ENCODE measurements at regions not wholly inside any gene's neighbourhood (a gene's known extent, or its start where the extent isn't known, plus 50 kb on each side); places are given as distances from the start of the nearest gene placed in this dataset.

DNA sequence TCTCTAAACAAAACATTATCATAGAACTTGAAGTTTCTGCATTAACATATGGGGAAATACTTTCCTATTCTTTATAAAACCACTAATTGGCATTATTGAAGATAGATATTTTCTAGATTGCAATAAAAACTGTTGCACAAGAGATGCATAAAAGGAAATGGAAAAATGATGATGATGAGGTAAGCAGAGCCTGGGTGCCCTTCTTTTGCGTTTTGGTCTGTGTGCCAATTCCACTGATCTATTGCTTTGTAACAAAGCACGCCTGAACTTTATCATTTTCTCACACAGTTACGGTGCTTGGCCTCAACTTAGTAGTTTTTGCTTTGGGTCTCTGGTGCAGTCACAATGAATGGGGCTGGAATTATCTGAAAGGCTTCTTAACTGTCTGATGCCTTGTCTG, 450.5 kb downstream of the MAFB start:
- intact Hi-C loops (cut with DNase I; ENCODE audit: low total_unique reads), result no loop called here
- TF ChIP-seq EP300 (IDR thresholded peaks at IDR 0.05) (no peak), POLR2A (IDR thresholded peaks at IDR 0.05) (no peak), POLR2AphosphoS5 (IDR thresholded peaks at IDR 0.05) (no peak)
- TF ChIP-seq, protein P1, sequence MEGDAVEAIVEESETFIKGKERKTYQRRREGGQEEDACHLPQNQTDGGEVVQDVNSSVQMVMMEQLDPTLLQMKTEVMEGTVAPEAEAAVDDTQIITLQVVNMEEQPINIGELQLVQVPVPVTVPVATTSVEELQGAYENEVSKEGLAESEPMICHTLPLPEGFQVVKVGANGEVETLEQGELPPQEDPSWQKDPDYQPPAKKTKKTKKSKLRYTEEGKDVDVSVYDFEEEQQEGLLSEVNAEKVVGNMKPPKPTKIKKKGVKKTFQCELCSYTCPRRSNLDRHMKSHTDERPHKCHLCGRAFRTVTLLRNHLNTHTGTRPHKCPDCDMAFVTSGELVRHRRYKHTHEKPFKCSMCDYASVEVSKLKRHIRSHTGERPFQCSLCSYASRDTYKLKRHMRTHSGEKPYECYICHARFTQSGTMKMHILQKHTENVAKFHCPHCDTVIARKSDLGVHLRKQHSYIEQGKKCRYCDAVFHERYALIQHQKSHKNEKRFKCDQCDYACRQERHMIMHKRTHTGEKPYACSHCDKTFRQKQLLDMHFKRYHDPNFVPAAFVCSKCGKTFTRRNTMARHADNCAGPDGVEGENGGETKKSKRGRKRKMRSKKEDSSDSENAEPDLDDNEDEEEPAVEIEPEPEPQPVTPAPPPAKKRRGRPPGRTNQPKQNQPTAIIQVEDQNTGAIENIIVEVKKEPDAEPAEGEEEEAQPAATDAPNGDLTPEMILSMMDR (IDR thresholded peaks at IDR 0.05), result no peak

DNA sequence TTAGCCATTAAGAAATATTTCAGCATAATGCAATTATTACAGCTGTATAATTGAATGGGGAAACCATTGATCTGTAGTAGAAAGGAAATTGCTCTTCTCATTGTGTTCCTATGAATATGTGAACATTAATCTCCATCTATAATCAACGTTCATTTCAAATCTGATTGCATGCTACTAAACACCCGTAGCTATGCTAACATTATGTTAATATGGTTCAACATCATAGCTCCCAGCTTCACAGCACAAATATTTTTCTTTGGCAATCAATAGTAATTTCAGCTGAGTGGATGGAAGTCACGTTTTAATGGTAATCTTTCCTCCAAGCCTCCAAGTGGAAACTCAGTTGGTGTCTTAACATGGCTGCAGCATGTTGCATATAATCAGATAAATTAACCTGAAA, 454.4 kb downstream of the MAFB start:
- Histone ChIP-seq H3K4me3 (no peak overlapping the region), H3K27me3 (peaks cover 0 to 5% (median 4%) of the 10 kb centered on the region in 3 donors), H3K36me3 (no peaks in the 10 kb centered on the region), H3K27ac (no peak overlapping the region), H3K9me3 (no peaks in the 10 kb centered on the region), H3K4me1 (no peaks in the 10 kb centered on the region)
- 66 to 77% (median 69%) methylated on average over 3 of the region's 3 CpGs for WGBS, 5 donors
- no peak for DNase-seq
- intact Hi-C loops (cut with DNase I; ENCODE audit: low total_unique reads), result no loop called here
- no peak for TF ChIP-seq POLR2A (IDR thresholded peaks at IDR 0.05)
- no peak for TF ChIP-seq EP300 (IDR thresholded peaks at IDR 0.05)
- no peak for TF ChIP-seq POLR2AphosphoS5 (IDR thresholded peaks at IDR 0.05)
- TF ChIP-seq, protein P1 (IDR thresholded peaks at IDR 0.05), result no peak

More for the DNA sequence above, 450.5 kb downstream of the MAFB start:
- 71 to 92% (median 84%) methylated on average over 3 of the region's 3 CpGs for WGBS, 5 donors
- no peaks in the 10 kb centered on the region for H3K9me3 ChIP-seq
- no peak for DNase-seq
- H3K27ac ChIP-seq, result no peak overlapping the region
- peaks cover 0 to 17% (median 4%) of the 10 kb centered on the region in 3 donors for H3K27me3 ChIP-seq
- H3K36me3 ChIP-seq, result no peaks in the 10 kb centered on the region
- no peaks in the 10 kb centered on the region for H3K4me1 ChIP-seq
- no peak overlapping the region for H3K4me3 ChIP-seq

DNA sequence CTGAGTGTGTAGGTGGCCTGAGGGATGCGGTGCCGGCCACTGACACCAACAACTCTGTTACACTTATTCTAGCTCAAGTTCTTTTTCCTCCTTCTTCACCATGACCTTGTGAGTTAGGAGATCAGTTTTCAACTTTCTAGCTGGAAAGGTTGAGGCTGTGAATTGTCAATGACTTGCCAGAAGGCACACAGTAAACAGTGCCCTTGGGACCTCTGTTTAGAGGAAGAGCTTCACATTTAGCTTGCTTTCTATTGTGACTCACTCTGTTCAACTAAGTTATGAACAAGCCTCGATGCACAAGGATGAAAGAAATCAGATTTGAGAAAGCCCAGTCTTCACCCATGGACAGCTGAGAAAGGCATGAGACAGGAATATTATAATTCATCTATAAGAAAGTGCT, 455.6 kb downstream of the MAFB start:
- Histone ChIP-seq H3K4me3 (no peak overlapping the region), H3K27me3 (peaks cover 0 to 11% (median 4%) of the 10 kb centered on the region in 3 donors), H3K27ac (no peak overlapping the region), H3K36me3 (no peaks in the 10 kb centered on the region), H3K4me1 (no peaks in the 10 kb centered on the region), H3K9me3 (no peaks in the 10 kb centered on the region)
- intact Hi-C loops (cut with DNase I; ENCODE audit: low total_unique reads), result no loop called here
- TF ChIP-seq POLR2AphosphoS5 (IDR thresholded peaks at IDR 0.05) (no peak), EP300 (IDR thresholded peaks at IDR 0.05) (no peak), POLR2A (IDR thresholded peaks at IDR 0.05) (no peak)
- TF ChIP-seq, protein P1 (IDR thresholded peaks at IDR 0.05), result no peak
- 63 to 73% (median 69%) methylated on average over 3 of the region's 3 CpGs for WGBS, 5 donors
- DNase-seq, result no peak

DNA sequence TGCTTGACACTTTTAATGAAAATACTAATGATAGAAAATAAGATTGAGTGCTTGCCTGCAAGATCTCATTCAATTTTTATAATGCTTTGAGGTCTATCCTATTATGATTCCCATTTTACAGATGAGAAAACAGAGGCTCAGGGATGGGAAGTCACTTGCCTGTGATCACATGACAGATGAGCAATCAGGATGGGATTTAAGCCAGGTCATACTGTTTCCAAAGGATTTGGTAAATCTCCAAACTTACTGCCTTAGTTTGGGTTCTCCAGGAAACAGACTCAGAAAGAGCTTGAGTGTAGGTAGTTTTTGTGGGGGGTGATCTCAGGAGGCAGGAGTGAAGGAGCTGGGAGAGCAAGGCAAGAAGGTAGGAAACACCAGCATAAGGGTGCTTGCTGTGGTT, 456.3 kb downstream of the MAFB start:
- no peaks in the 10 kb centered on the region for H3K9me3 ChIP-seq
- peaks cover 0 to 12% (median 4%) of the 10 kb centered on the region in 3 donors for H3K27me3 ChIP-seq
- TF ChIP-seq, protein P1 (IDR thresholded peaks at IDR 0.05), result no peak
- TF ChIP-seq POLR2AphosphoS5 (IDR thresholded peaks at IDR 0.05), result no peak
- TF ChIP-seq EP300 (IDR thresholded peaks at IDR 0.05), result no peak
- TF ChIP-seq POLR2A (IDR thresholded peaks at IDR 0.05), result no peak
- H3K4me1 ChIP-seq, result no peaks in the 10 kb centered on the region
- no peaks in the 10 kb centered on the region for H3K36me3 ChIP-seq
- DNase-seq, result no peak
- H3K27ac ChIP-seq, result no peak overlapping the region
- no peak overlapping the region for H3K4me3 ChIP-seq
- intact Hi-C loops (cut with DNase I; ENCODE audit: low total_unique reads), result no loop called here

Measured in stomach (tissue), 8 donors.